Right forelimb (tissue), 1 donor: ENCODE measurements at regions not wholly inside any gene's neighbourhood (a gene's known extent, or its start where the extent isn't known, plus 50 kb on each side); places are given as distances from the start of the nearest gene placed in this dataset.

ENCODE experiments used
- DNase-seq: peaks from one replicate; pipeline ENCODE4 v3.0.0-alpha.2; 2018

GRCh38 chr21:40901691-40902090, 54.7 kb upstream of the DSCAM start:
- DNase-seq, result no peak

- no peak for DNase-seq
Measured at GRCh38 chr21:40902299-40902698, 55.3 kb upstream of the DSCAM start.

GRCh38 chr21:40902993-40903392, 56.0 kb upstream of the DSCAM start:
- DNase-seq, result no peak

- no peak for DNase-seq
Measured at GRCh38 chr21:40905251-40905650, 58.3 kb upstream of the DSCAM start.

GRCh38 chr21:40912375-40912774, 65.4 kb upstream of the DSCAM start:
- no peak for DNase-seq

GRCh38 chr21:40915114-40915513, 68.2 kb upstream of the DSCAM start:
- no peak for DNase-seq

GRCh38 chr21:40923407-40923806, 76.4 kb upstream of the DSCAM start:
- DNase-seq, result no peak

- DNase-seq, result no peak
Measured at GRCh38 chr21:40923901-40924300, 76.9 kb upstream of the DSCAM start.

- no peak for DNase-seq
Measured at GRCh38 chr21:40924641-40925040, 77.7 kb upstream of the DSCAM start.

GRCh38 chr21:40926238-40926637, 79.3 kb upstream of the DSCAM start:
- no peak for DNase-seq

- no peak for DNase-seq
Measured at GRCh38 chr21:40929833-40930232, 82.9 kb upstream of the DSCAM start.

GRCh38 chr21:40931197-40931596, 84.2 kb upstream of the DSCAM start:
- DNase-seq, result no peak

- DNase-seq, result no peak
Measured at GRCh38 chr21:40936178-40936577, 89.2 kb upstream of the DSCAM start.

- no peak for DNase-seq
Measured at GRCh38 chr21:40936771-40937261, 89.9 kb upstream of the DSCAM start.

- no peak for DNase-seq
Measured at GRCh38 chr21:40938078-40938477, 91.1 kb upstream of the DSCAM start.

- no peak for DNase-seq
Measured at GRCh38 chr21:40938611-40939010, 91.7 kb upstream of the DSCAM start.

- DNase-seq, result no peak
Measured at GRCh38 chr21:40947713-40948112, 100.8 kb upstream of the DSCAM start.

- DNase-seq, result no peak
Measured at GRCh38 chr21:40950970-40951369, 104.0 kb upstream of the DSCAM start.

- DNase-seq, result no peak
Measured at GRCh38 chr21:40952551-40953323, 105.8 kb upstream of the DSCAM start.

- no peak for DNase-seq
Measured at GRCh38 chr21:40964691-40965090, 117.7 kb upstream of the DSCAM start.

GRCh38 chr21:40967771-40968170, 120.8 kb upstream of the DSCAM start:
- no peak for DNase-seq

- DNase-seq, result no peak
Measured at GRCh38 chr21:40972151-40972550, 125.2 kb upstream of the DSCAM start.

- DNase-seq, result no peak
Measured at GRCh38 chr21:40976198-40977109, 129.5 kb upstream of the DSCAM start.

- DNase-seq, result no peak
Measured at GRCh38 chr21:40985370-40985769, 138.4 kb upstream of the DSCAM start.
